HepG2 (cell line): ENCODE measurements at regions not wholly inside any gene's neighbourhood (a gene's known extent, or its start where the extent isn't known, plus 50 kb on each side); places are given as distances from the start of the nearest gene placed in this dataset.
A peak's percentile ranks its signal among the peaks of the same experiment; 100 is the strongest.

ENCODE experiments used
- ATAC-seq: fragments of 200-7000 bp; cut with Tn5 transposase; 3 replicates; pipeline ENCODE4 v1.9.1; 2020; ENCODE audit warnings: mild to moderate bottlenecking, moderate library complexity
- BruUV-seq: library from RNA; stranded (reverse); fragments of 400-500 nt; replicated peaks from 2 replicates; lab custom pipeline; 2021; lab: Mats Ljungman, UMichigan
- CTCF ChIA-PET: fragments of 300-600 bp; formaldehyde crosslinking; extraction: SDS; loops from one replicate; lab custom pipeline; 2021; ENCODE audit warnings: low total read pairs, inconsistent platforms, low intra/inter-chr PET ratio; lab: Yijun Ruan, JAX
- POLR2A ChIA-PET: fragments of 350-600 bp; sonication (Branson Sonifier 250); formaldehyde crosslinking; loops from one replicate; lab custom pipeline; 2020; ENCODE audit warnings: antibody characterized with exemption, inconsistent platforms; lab: Yijun Ruan, JAX
- DNase-seq: peaks from one replicate; pipeline ENCODE4 v3.0.0-alpha.2; 2015; ENCODE audit warnings: low spot score
- FAIRE-seq: peaks from 3 replicates; lab custom pipeline; 2011; peaks lifted over from hg19 to GRCh38; lab: Jason Lieb, UNC
- H2AFZ ChIP-seq: one replicate; pipeline ENCODE4 v1.6.1; 2011; ENCODE audit warnings: low read length, inconsistent platforms
- H3K27ac ChIP-seq: fragments of 300-600 bp; 3 replicates; pipeline ENCODE4 v1.8.0; 2011; ENCODE audit warnings: mixed run types, mild to moderate bottlenecking, mixed read lengths, low read length, inconsistent platforms; ENCODE audit not compliant: insufficient read depth; ENCODE audit errors: extremely low read length
- H3K27me3 ChIP-seq, 2 experiments: fragments of 200-600 bp in 1 of 2; 2 replicates in 1 of 2; 3 replicates in 1 of 2; pipeline versions ENCODE4 v1.6.0 to v1.8.0; 2011; ENCODE audit warnings: low read length in 2 of 2, mild to moderate bottlenecking in 2 of 2, moderate library complexity in 2 of 2, inconsistent platforms in 1 of 2; ENCODE audit not compliant: insufficient read depth in 2 of 2, control insufficient read depth in 1 of 2
- H3K36me3 ChIP-seq, 2 experiments: fragments of 200-600 bp in 1 of 2; replicated peaks in 1 of 2; 2 replicates in 1 of 2; 3 replicates in 1 of 2; pipeline versions ENCODE4 v1.5.1 to v1.8.0; 2011; ENCODE audit warnings: low read length in 2 of 2, inconsistent platforms in 1 of 2; ENCODE audit not compliant: insufficient read depth in 2 of 2, control insufficient read depth in 1 of 2
- H3K4me1 ChIP-seq: 2 replicates; pipeline ENCODE4 v1.5.1; 2012; ENCODE audit warnings: low read length, inconsistent platforms; ENCODE audit not compliant: insufficient read depth
- H3K4me2 ChIP-seq: 2 replicates; pipeline ENCODE4 v1.6.0; 2011; ENCODE audit warnings: low read depth, low read length, inconsistent platforms
- H3K4me3 ChIP-seq, 3 experiments: fragments of 200-600 bp in 1 of 3; sonication (generic), shearing (Covaris generic) in 1 of 3; replicated peaks in 1 of 3; 2 replicates each; pipeline ENCODE4 v1.5.1; 2011 to 2016; ENCODE audit warnings: low read length in 3 of 3, inconsistent platforms in 2 of 3, low read depth in 2 of 3, mild to moderate bottlenecking in 2 of 3, control low read depth in 1 of 3, mixed read lengths in 1 of 3; ENCODE audit not compliant: insufficient read depth in 1 of 3
- H3K79me2 ChIP-seq: one replicate; pipeline ENCODE4 v1.6.1; 2011; ENCODE audit warnings: low read length, inconsistent platforms; ENCODE audit not compliant: insufficient read depth
- H3K9ac ChIP-seq: 2 replicates; pipeline ENCODE4 v1.6.0; 2011; ENCODE audit warnings: mild to moderate bottlenecking, low read depth, low read length, inconsistent platforms; ENCODE audit not compliant: insufficient read depth
- H3K9me3 ChIP-seq: 2 replicates; pipeline ENCODE4 v1.5.1; 2012; ENCODE audit warnings: mild to moderate bottlenecking, low read length
- H4K20me1 ChIP-seq: 2 replicates; pipeline ENCODE4 v1.6.0; 2011; ENCODE audit warnings: inconsistent platforms, mild to moderate bottlenecking, low read length, moderate library complexity; ENCODE audit not compliant: insufficient read depth
- ATF7 ChIP-seq, 2 experiments: fragments of 450-650 bp in 1 of 2; sonication (generic) in 1 of 2; formaldehyde crosslinking in 1 of 2; IDR thresholded peaks; 2 replicates each; pipeline versions ENCODE4 v1.4.0 to v1.6.1; 2016 to 2020; ENCODE audit warnings: antibody characterized with exemption in 1 of 2, mild to moderate bottlenecking in 1 of 2, missing genetic modification reagents in 1 of 2
- CEBPB ChIP-seq: IDR thresholded peaks from 2 replicates; pipeline ENCODE4 v1.6.1; 2011; ENCODE audit warnings: low read depth, low read length, improper control_type of control experiment, borderline replicate concordance
- CREB1 ChIP-seq, 2 experiments: fragments of 450-650 bp in 1 of 2; IDR thresholded peaks; 2 replicates each; pipeline ENCODE4 v1.6.1; 2016 to 2017; ENCODE audit warnings: control low read depth in 1 of 2, mild to moderate bottlenecking in 1 of 2, missing compliant biosample characterization in 1 of 2, missing genetic modification characterization in 1 of 2
- E2F1 ChIP-seq: sonication (generic); formaldehyde crosslinking; IDR thresholded peaks from 2 replicates; pipeline ENCODE4 v1.5.0; 2020; ENCODE audit warnings: missing genetic modification reagents
- RFX5 ChIP-seq: IDR thresholded peaks from 2 replicates; pipeline ENCODE4 v1.6.1; 2011; ENCODE audit warnings: low read depth, low read length, improper control_type of control experiment
- THRA ChIP-seq: sonication (generic); formaldehyde crosslinking; IDR thresholded peaks from 2 replicates; pipeline ENCODE4 v1.4.0; 2020; ENCODE audit warnings: missing genetic modification reagents, borderline replicate concordance
- ZC3H4 ChIP-seq: sonication (generic); formaldehyde crosslinking; IDR thresholded peaks from 2 replicates; pipeline ENCODE4 v1.4.0; 2020; ENCODE audit warnings: missing genetic modification reagents, borderline replicate concordance
- WGBS: methylation state at CpG from one replicate; pipeline ENCODE4 v1.1.6; 2017; ENCODE audit warnings: low lambda C conversion rate; 5-methylcytosine and 5-hydroxymethylcytosine counted together
- in situ Hi-C: cut with HindIII; loops from 2 replicates; pipeline ENCODE4 v1.10.0; 2017; ENCODE audit warnings: low pct_unique_long_range_greater_than_20kb; ENCODE audit not compliant: extremely low pct_ligation_motif_present
- intact Hi-C: fragments of 100-400 bp; cut with micrococcal nuclease; formaldehyde crosslinking; loops from one replicate; pipeline ENCODE4 v1.10.0; 2022; ENCODE audit not compliant: unreplicated experiment

- intact Hi-C loops = no loop called here
- POLR2A ChIA-PET = interaction anchor here (0.8 kb wide), 1 partner anchor 41 kb away, joined by 3 read pairs; no protein-coding TSS in a partner anchor
- no TSS peak for BruUV-seq
Measured at GRCh38 chr12:115353467-115353866, 669.5 kb upstream of the TBX3 start.

GRCh38 chr12:115351514-115352077, 667.6 kb upstream of the TBX3 start:
- no TSS peak for BruUV-seq
- Histone ChIP-seq H3K36me3 (no peaks in the 10 kb centered on the region), H3K4me2 (no peak overlapping the region), H3K79me2 (no peaks in the 10 kb centered on the region), H4K20me1 (no peaks in the 10 kb centered on the region), H3K27me3 (no peaks in the 10 kb centered on the region; a peak in 1 of 5 replicates), H2AFZ (no peak overlapping the region), H3K4me1 (peaks cover 21% of the 10 kb centered on the region), H3K27ac (no peak overlapping the region)
- 35% methylated on average over 5 of the region's 5 CpGs for WGBS
- ChIA-PET CTCF (no interaction called here), POLR2A (no interaction called here)
- FAIRE-seq (no peak), ATAC-seq (no peak)
- in situ Hi-C loops = no loop called here
- peak; percentile 88 for TF ChIP-seq ATF7 (IDR thresholded peaks at IDR 0.05)
- TF ChIP-seq ATF7 (CRISPR knock-in tag; IDR thresholded peaks at IDR 0.05) = no peak
- TF ChIP-seq THRA (CRISPR knock-in tag) = no peak
- TF ChIP-seq RFX5 = no peak
- TF ChIP-seq E2F1 (CRISPR knock-in tag) = no peak
- peak; percentile 62 for TF ChIP-seq CREB1 (IDR thresholded peaks at IDR 0.05)
- no peak for TF ChIP-seq CREB1 (CRISPR knock-in tag; IDR thresholded peaks at IDR 0.05)
- 0 out of 2 replicates have a peak, but pooled peaks have one; percentile 36 for TF ChIP-seq CEBPB
- TF ChIP-seq, all 625 proteins: peak for 3
- Histone ChIP-seq H3K4me3 (no peak overlapping the region), H3K9me3 (no peaks in the 10 kb centered on the region), H3K9ac (no peak overlapping the region)
- intact Hi-C loops = no loop called here
- DNase-seq = no peak

More at GRCh38 chr12:115353467-115353866, 669.5 kb upstream of the TBX3 start:
- H3K27me3 ChIP-seq = peaks cover 0 to 1% of the 10 kb centered on the region in 2 experiments; a peak in 1 of 5 replicates
- H3K4me2 ChIP-seq = no peak overlapping the region
- CTCF ChIA-PET = no interaction called here
- no peaks in the 10 kb centered on the region for H3K79me2 ChIP-seq
- no peaks in the 10 kb centered on the region for H4K20me1 ChIP-seq
- H3K36me3 ChIP-seq = no peaks in the 10 kb centered on the region
- ATAC-seq (no peak), DNase-seq (no peak), FAIRE-seq (no peak)
- TF ChIP-seq ATF7 (IDR thresholded peaks at IDR 0.05) (peak; percentile 87), ATF7 (CRISPR knock-in tag; IDR thresholded peaks at IDR 0.05) (no peak), ZC3H4 (CRISPR knock-in tag) (no peak)
- H2AFZ ChIP-seq = no peak overlapping the region
- in situ Hi-C loops = no loop called here
- no peak overlapping the region for H3K9ac ChIP-seq
- peaks cover 16% of the 10 kb centered on the region for H3K4me1 ChIP-seq
- no peaks in the 10 kb centered on the region for H3K9me3 ChIP-seq
- no peak overlapping the region for H3K4me3 ChIP-seq
- no peak overlapping the region for H3K27ac ChIP-seq
- WGBS = 54% methylated on average over 1 of the region's 1 CpG
